AG08396 (cell line): ENCODE measurements at regions not wholly inside any gene's neighbourhood (a gene's known extent, or its start where the extent isn't known, plus 50 kb on each side); places are given as distances from the start of the nearest gene placed in this dataset.
A peak's percentile ranks its signal among the peaks of the same experiment; 100 is the strongest.

ENCODE experiments used
- DNase-seq: peaks from one replicate; pipeline ENCODE4 v3.0.0; 2012; ENCODE audit warnings: low spot score, mixed read lengths

- no peak for DNase-seq
These were observed 284.4 kb downstream of the RBM43 start for GRCh38 chr2:150977296-150977695.

- DNase-seq, result no peak
These were observed 285.1 kb downstream of the RBM43 start for GRCh38 chr2:150976604-150977003.

GRCh38 chr2:150974864-150975263 lies 286.8 kb downstream of the RBM43 start:
- no peak for DNase-seq

- no peak for DNase-seq
These were observed 287.4 kb downstream of the RBM43 start for GRCh38 chr2:150974234-150974633.

- DNase-seq, result no peak
These were observed 289.8 kb downstream of the RBM43 start for GRCh38 chr2:150971910-150972309.

- no peak for DNase-seq
These were observed 298.3 kb downstream of the RBM43 start for GRCh38 chr2:150963336-150963735.

GRCh38 chr2:150955231-150955630 lies 306.4 kb downstream of the RBM43 start:
- DNase-seq, result no peak

GRCh38 chr2:150946831-150947230 lies 314.8 kb downstream of the RBM43 start:
- DNase-seq, result no peak

- DNase-seq, result no peak
These were observed 317.3 kb downstream of the RBM43 start for GRCh38 chr2:150944315-150944714.

- no peak for DNase-seq
These were observed 322.6 kb downstream of the RBM43 start for GRCh38 chr2:150939087-150939486.

GRCh38 chr2:150938527-150938926 lies 323.1 kb downstream of the RBM43 start:
- DNase-seq, result no peak

- no peak for DNase-seq
These were observed 324.6 kb downstream of the RBM43 start for GRCh38 chr2:150937030-150937429.

- no peak for DNase-seq
These were observed 330.2 kb downstream of the RBM43 start for GRCh38 chr2:150931451-150931850.

- DNase-seq, result no peak
These were observed 336.1 kb downstream of the RBM43 start for GRCh38 chr2:150925611-150926010.

- no peak for DNase-seq
These were observed 336.8 kb downstream of the RBM43 start for GRCh38 chr2:150924878-150925277.

GRCh38 chr2:150919901-150920300 lies 341.8 kb downstream of the RBM43 start:
- DNase-seq, result no peak

GRCh38 chr2:150917961-150918713 lies 343.5 kb downstream of the RBM43 start:
- DNase-seq, result no peak

GRCh38 chr2:150916467-150917396 lies 344.9 kb downstream of the RBM43 start:
- DNase-seq, result no peak

GRCh38 chr2:150911766-150912280 lies 349.8 kb downstream of the RBM43 start:
- peak; percentile 74 for DNase-seq

GRCh38 chr2:150909613-150910012 lies 352.1 kb downstream of the RBM43 start:
- no peak for DNase-seq

- no peak for DNase-seq
These were observed 352.6 kb downstream of the RBM43 start for GRCh38 chr2:150909090-150909489.

GRCh38 chr2:150907466-150907865 lies 354.2 kb downstream of the RBM43 start:
- DNase-seq, result no peak

- no peak for DNase-seq
These were observed 358.2 kb downstream of the RBM43 start for GRCh38 chr2:150903461-150903860.
